ENCODE measurements at regions not wholly inside any gene's neighbourhood (a gene's known extent, or its start where the extent isn't known, plus 50 kb on each side); places are given as distances from the start of the nearest gene placed in this dataset.
"Not testable (repeated sequence)": the region's sequence is repeated elsewhere in the genome, so short reads cannot be mapped to it uniquely, and the experiment has no call there.

GRCh38 chr3:64435023-64435422 is 209.8 kb upstream of the PRICKLE2 start:
- not testable (repeated sequence) for H3K4me1 ChIP-seq (ENCODE audit: control insufficient read depth, insufficient read depth, low read length); H3K36me3 ChIP-seq (ENCODE audit: insufficient read depth, low read length); H3K4me3 ChIP-seq (ENCODE audit: low read length); H3K4me2 ChIP-seq (ENCODE audit: low read length); H3K9ac ChIP-seq (ENCODE audit: low read depth, low read length); H3K9me3 ChIP-seq (replicated peaks; ENCODE audit: low read length)
- H3K27me3 ChIP-seq (ENCODE audit: control insufficient read depth, insufficient read depth, low read length) = peaks cover 15% of the 10 kb centered on the region

DNA sequence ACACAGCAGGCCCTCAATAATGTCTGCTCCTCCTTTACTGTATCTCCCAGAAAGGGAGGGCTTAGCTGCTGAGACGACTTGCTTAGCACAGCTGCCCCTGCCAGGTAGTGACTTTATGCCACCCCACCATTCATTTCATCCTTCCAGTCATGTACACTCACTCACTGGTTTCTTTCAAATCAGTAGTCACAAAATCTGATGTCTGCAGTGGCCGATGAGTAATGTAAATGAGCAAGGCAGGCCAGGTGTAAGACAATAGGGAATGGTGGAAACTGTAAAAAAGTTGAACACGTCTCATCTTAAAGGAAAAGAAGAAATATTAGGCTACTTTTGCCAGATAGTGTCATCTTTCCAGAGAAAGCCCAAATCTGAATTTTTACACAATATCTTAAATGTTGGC is 207.6 kb upstream of the PRICKLE2 start:
- Histone ChIP-seq H3K4me1 (ENCODE audit: control insufficient read depth, insufficient read depth, low read length) (no peaks in the 10 kb centered on the region), H3K27me3 (ENCODE audit: control insufficient read depth, insufficient read depth, low read length) (no peaks in the 10 kb centered on the region), H3K4me2 (ENCODE audit: low read length) (no peak overlapping the region)

GRCh38 chr3:64431526-64432091 is 206.3 kb upstream of the PRICKLE2 start:
- Histone ChIP-seq H3K9me3 (replicated peaks; ENCODE audit: low read length) (no peaks in the 10 kb centered on the region), H3K9ac (ENCODE audit: low read depth, low read length) (no peak overlapping the region), H3K4me1 (ENCODE audit: control insufficient read depth, insufficient read depth, low read length) (no peaks in the 10 kb centered on the region), H3K27me3 (ENCODE audit: control insufficient read depth, insufficient read depth, low read length) (no peaks in the 10 kb centered on the region), H3K4me3 (ENCODE audit: low read length) (no peak overlapping the region), H3K4me2 (ENCODE audit: low read length) (no peak overlapping the region), H3K36me3 (ENCODE audit: insufficient read depth, low read length) (no peaks in the 10 kb centered on the region)

More for the DNA sequence above, 207.6 kb upstream of the PRICKLE2 start:
- Histone ChIP-seq H3K36me3 (ENCODE audit: insufficient read depth, low read length) (no peaks in the 10 kb centered on the region), H3K9me3 (replicated peaks; ENCODE audit: low read length) (no peaks in the 10 kb centered on the region), H3K4me3 (ENCODE audit: low read length) (no peak overlapping the region), H3K9ac (ENCODE audit: low read depth, low read length) (no peak overlapping the region)

DNA sequence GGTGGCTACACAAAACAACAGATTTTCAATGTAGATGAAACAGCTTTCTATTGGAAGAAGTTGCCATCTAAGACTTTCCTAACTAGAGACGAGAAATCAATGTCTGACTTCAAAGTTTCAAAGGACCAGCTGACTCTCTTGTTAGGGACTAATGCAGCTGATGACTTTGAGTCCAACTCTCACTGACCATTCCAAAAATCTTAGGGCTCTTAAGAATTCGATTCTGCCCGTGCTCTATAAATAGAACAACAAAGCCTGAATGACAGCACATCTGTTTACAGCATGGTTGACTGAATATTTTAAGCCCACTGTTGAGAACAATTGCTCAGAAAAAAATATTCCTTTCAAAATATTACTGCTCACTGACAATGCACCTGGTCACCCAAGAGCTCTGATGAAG is 202.4 kb upstream of the PRICKLE2 start:
- Histone ChIP-seq H3K4me2 (ENCODE audit: low read length) (no peak overlapping the region), H3K36me3 (ENCODE audit: insufficient read depth, low read length) (no peaks in the 10 kb centered on the region), H3K4me3 (ENCODE audit: low read length) (no peak overlapping the region), H3K27me3 (ENCODE audit: control insufficient read depth, insufficient read depth, low read length) (peaks cover 10% of the 10 kb centered on the region), H3K4me1 (ENCODE audit: control insufficient read depth, insufficient read depth, low read length) (no peaks in the 10 kb centered on the region), H3K9me3 (replicated peaks; ENCODE audit: low read length) (no peaks in the 10 kb centered on the region), H3K9ac (ENCODE audit: low read depth, low read length) (no peak overlapping the region)

DNA sequence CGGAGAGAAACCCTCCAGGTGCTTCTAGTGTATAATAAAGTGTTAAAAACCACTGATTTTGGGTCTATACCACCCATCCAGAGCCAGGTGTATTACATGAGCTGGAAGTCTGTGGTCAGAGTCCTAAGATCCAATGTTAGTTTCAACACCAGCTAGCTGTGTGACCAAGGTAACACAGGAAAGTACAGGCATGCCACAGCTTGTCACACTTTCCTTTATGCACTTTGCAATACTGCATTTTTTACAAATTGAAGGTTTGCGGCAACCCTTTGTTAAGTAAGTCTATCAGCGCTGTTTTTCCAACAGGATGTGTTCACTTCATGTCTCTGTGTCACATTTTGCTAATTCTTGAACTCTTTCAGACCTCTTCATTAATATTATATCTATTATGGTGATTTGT is 201.3 kb upstream of the PRICKLE2 start:
- H3K36me3 ChIP-seq (ENCODE audit: insufficient read depth, low read length) = no peaks in the 10 kb centered on the region
- no peaks in the 10 kb centered on the region for H3K9me3 ChIP-seq (replicated peaks; ENCODE audit: low read length)
- no peaks in the 10 kb centered on the region for H3K4me1 ChIP-seq (ENCODE audit: control insufficient read depth, insufficient read depth, low read length)
- no peak overlapping the region for H3K4me3 ChIP-seq (ENCODE audit: low read length)
- H3K4me2 ChIP-seq (ENCODE audit: low read length) = no peak overlapping the region
- peaks cover 10% of the 10 kb centered on the region for H3K27me3 ChIP-seq (ENCODE audit: control insufficient read depth, insufficient read depth, low read length)
- H3K9ac ChIP-seq (ENCODE audit: low read depth, low read length) = no peak overlapping the region

- Histone ChIP-seq H3K27me3 (ENCODE audit: control insufficient read depth, insufficient read depth, low read length) (peaks cover 17% of the 10 kb centered on the region), H3K9me3 (replicated peaks; ENCODE audit: low read length) (no peaks in the 10 kb centered on the region), H3K4me2 (ENCODE audit: low read length) (no peak overlapping the region), H3K9ac (ENCODE audit: low read depth, low read length) (no peak overlapping the region), H3K36me3 (ENCODE audit: insufficient read depth, low read length) (no peaks in the 10 kb centered on the region), H3K4me1 (ENCODE audit: control insufficient read depth, insufficient read depth, low read length) (peaks cover 1% of the 10 kb centered on the region), H3K4me3 (ENCODE audit: low read length) (no peak overlapping the region)
Measured at GRCh38 chr3:64422932-64423331, 197.7 kb upstream of the PRICKLE2 start.

GRCh38 chr3:64422192-64422591 is 196.9 kb upstream of the PRICKLE2 start:
- Histone ChIP-seq H3K4me2 (ENCODE audit: low read length) (no peak overlapping the region), H3K27me3 (ENCODE audit: control insufficient read depth, insufficient read depth, low read length) (peaks cover 17% of the 10 kb centered on the region), H3K4me3 (ENCODE audit: low read length) (no peak overlapping the region), H3K9ac (ENCODE audit: low read depth, low read length) (no peak overlapping the region), H3K36me3 (ENCODE audit: insufficient read depth, low read length) (no peaks in the 10 kb centered on the region), H3K4me1 (ENCODE audit: control insufficient read depth, insufficient read depth, low read length) (peaks cover 7% of the 10 kb centered on the region), H3K9me3 (replicated peaks; ENCODE audit: low read length) (no peaks in the 10 kb centered on the region)

DNA sequence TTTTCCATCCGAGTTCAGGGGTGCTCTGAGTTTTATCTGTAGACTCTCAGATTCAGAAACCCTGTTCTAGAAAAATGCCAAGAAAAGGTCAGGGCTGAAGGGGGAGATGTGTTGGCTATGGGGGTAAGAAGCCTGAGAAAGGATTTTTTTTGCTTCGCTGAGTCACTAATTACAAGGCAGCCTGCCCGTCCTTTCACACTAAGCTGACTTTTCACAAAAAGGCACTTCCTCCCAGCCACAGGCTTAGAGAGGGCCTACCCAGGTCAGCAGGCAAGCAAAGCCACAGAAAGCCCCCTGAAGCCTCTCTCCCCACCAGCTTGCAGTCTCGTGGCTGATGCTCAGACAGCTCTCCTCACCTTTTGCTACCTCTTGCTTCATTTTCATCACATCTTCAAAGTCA is 192.6 kb upstream of the PRICKLE2 start:
- H3K27me3 ChIP-seq (ENCODE audit: control insufficient read depth, insufficient read depth, low read length) = peaks cover 8% of the 10 kb centered on the region

GRCh38 chr3:64414043-64414442 is 188.8 kb upstream of the PRICKLE2 start:
- H3K4me1 ChIP-seq (ENCODE audit: control insufficient read depth, insufficient read depth, low read length) = peaks cover 7% of the 10 kb centered on the region
- no peak overlapping the region for H3K4me2 ChIP-seq (ENCODE audit: low read length)
- H3K4me3 ChIP-seq (ENCODE audit: low read length) = no peak overlapping the region
- H3K9ac ChIP-seq (ENCODE audit: low read depth, low read length) = no peak overlapping the region
- no peaks in the 10 kb centered on the region for H3K9me3 ChIP-seq (replicated peaks; ENCODE audit: low read length)
- H3K36me3 ChIP-seq (ENCODE audit: insufficient read depth, low read length) = no peaks in the 10 kb centered on the region
- H3K27me3 ChIP-seq (ENCODE audit: control insufficient read depth, insufficient read depth, low read length) = peaks cover 4% of the 10 kb centered on the region

More for the DNA sequence above, 192.6 kb upstream of the PRICKLE2 start:
- Histone ChIP-seq H3K9ac (ENCODE audit: low read depth, low read length) (no peak overlapping the region), H3K4me3 (ENCODE audit: low read length) (no peak overlapping the region), H3K36me3 (ENCODE audit: insufficient read depth, low read length) (no peaks in the 10 kb centered on the region), H3K4me1 (ENCODE audit: control insufficient read depth, insufficient read depth, low read length) (peaks cover 7% of the 10 kb centered on the region), H3K4me2 (ENCODE audit: low read length) (no peak overlapping the region), H3K9me3 (replicated peaks; ENCODE audit: low read length) (no peaks in the 10 kb centered on the region)

DNA sequence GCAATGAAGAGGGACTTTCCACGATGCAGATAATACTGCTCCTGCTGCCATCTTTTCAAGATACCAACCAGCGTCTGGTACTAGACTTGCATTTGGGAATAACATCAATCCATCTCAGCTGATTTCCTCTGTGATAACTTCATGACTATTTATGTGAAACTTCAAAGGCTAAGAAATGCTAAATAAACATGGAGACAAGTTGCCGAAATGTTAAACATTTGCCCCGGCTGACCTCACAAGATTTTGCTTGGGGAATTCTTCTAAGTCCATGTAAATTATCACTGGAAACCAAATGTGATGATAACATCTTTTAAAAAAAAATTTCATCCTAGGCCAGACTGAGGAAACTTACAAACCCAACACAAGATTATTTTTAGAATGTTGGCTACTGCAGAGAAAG is 185.8 kb upstream of the PRICKLE2 start:
- no peak overlapping the region for H3K4me2 ChIP-seq (ENCODE audit: low read length)
- H3K9me3 ChIP-seq (replicated peaks; ENCODE audit: low read length) = no peaks in the 10 kb centered on the region
- no peaks in the 10 kb centered on the region for H3K36me3 ChIP-seq (ENCODE audit: insufficient read depth, low read length)
- no peak overlapping the region for H3K9ac ChIP-seq (ENCODE audit: low read depth, low read length)
- H3K4me1 ChIP-seq (ENCODE audit: control insufficient read depth, insufficient read depth, low read length) = no peaks in the 10 kb centered on the region
- no peak overlapping the region for H3K4me3 ChIP-seq (ENCODE audit: low read length)
- H3K27me3 ChIP-seq (ENCODE audit: control insufficient read depth, insufficient read depth, low read length) = peaks cover 3% of the 10 kb centered on the region

- H3K9ac ChIP-seq (ENCODE audit: low read depth, low read length) = no peak overlapping the region
- no peak overlapping the region for H3K4me3 ChIP-seq (ENCODE audit: low read length)
- no peaks in the 10 kb centered on the region for H3K4me1 ChIP-seq (ENCODE audit: control insufficient read depth, insufficient read depth, low read length)
- H3K27me3 ChIP-seq (ENCODE audit: control insufficient read depth, insufficient read depth, low read length) = peaks cover 3% of the 10 kb centered on the region
- no peaks in the 10 kb centered on the region for H3K9me3 ChIP-seq (replicated peaks; ENCODE audit: low read length)
- H3K36me3 ChIP-seq (ENCODE audit: insufficient read depth, low read length) = no peaks in the 10 kb centered on the region
- no peak overlapping the region for H3K4me2 ChIP-seq (ENCODE audit: low read length)
Measured at GRCh38 chr3:64410226-64410625, 185.0 kb upstream of the PRICKLE2 start.

DNA sequence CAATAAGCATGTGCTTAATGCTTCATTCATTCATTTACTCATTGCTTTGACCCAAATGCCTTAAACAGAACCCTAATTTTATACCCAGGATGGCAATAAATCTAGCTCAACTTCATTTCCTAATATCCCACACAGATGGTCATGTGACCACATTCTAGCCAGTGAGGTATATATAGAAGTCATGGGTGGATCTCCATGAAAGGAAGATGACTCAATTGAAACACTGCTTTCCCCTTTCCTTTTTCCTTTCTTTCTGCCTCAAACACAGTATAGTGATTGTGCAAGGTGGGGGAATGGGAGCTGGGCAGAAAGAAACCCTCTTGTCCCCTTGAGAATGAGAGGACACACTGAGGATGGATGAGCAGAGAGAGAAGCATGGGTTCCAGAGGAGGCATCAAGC is 183.5 kb upstream of the PRICKLE2 start:
- H3K9ac ChIP-seq (ENCODE audit: low read depth, low read length) = no peak overlapping the region
- H3K36me3 ChIP-seq (ENCODE audit: insufficient read depth, low read length) = no peaks in the 10 kb centered on the region
- H3K27me3 ChIP-seq (ENCODE audit: control insufficient read depth, insufficient read depth, low read length) = peaks cover 6% of the 10 kb centered on the region
- no peaks in the 10 kb centered on the region for H3K9me3 ChIP-seq (replicated peaks; ENCODE audit: low read length)
- H3K4me2 ChIP-seq (ENCODE audit: low read length) = no peak overlapping the region
- H3K4me1 ChIP-seq (ENCODE audit: control insufficient read depth, insufficient read depth, low read length) = no peaks in the 10 kb centered on the region
- no peak overlapping the region for H3K4me3 ChIP-seq (ENCODE audit: low read length)

Data from skeletal muscle satellite cell (primary cell).